Vagina (tissue), 2 donors: ENCODE measurements at regions not wholly inside any gene's neighbourhood (a gene's known extent, or its start where the extent isn't known, plus 50 kb on each side); places are given as distances from the start of the nearest gene placed in this dataset.

ENCODE experiments used
- POLR2A ChIP-seq, 2 donors: fragments of 450-650 bp; IDR thresholded peaks; one replicate each; pipeline ENCODE4 v1.6.1; 2017; ENCODE audit warnings: antibody characterized with exemption in 2 of 2, mild to moderate bottlenecking in 2 of 2, moderate library complexity in 2 of 2
- POLR2AphosphoS5 ChIP-seq, 2 donors: sonication (generic); formaldehyde crosslinking; IDR thresholded peaks; one replicate each; pipeline ENCODE4 v1.9.0; 2017; ENCODE audit warnings: antibody characterized with exemption in 2 of 2, mild to moderate bottlenecking in 2 of 2, low read depth in 1 of 2; ENCODE audit not compliant: insufficient read depth in 1 of 2
- TF ChIP-seq, protein P1 (sequence below), 3 experiments: fragments of 450-650 bp in 2 of 3; fragments of 200-600 bp in 1 of 3; sonication (generic) in 1 of 3; IDR thresholded peaks; one replicate each; pipeline ENCODE4 v1.5.1; 2017 to 2019; ENCODE audit warnings: antibody characterized with exemption in 3 of 3, mild to moderate bottlenecking in 2 of 3, moderate library complexity in 2 of 3

DNA sequence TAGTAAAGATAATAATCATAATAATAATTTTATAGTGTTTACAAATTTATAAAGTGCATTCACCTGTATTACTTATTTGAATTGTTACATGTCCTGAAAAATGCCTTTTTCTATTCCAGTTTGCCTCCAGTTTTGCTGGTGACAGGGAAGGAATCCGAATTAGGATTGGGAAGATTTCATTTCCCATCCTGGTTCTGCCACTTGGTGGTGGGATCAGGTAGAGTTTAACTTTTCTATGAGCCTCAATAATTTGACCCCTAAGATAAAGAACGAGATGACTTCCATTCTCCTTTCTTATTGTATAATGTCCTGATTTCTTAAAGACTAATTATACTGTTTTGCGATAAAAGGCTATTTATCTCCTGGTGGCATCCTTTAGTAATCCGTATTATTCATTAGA lies 1090.9 kb downstream of the RAPGEF2 start:
- TF ChIP-seq, protein P1, sequence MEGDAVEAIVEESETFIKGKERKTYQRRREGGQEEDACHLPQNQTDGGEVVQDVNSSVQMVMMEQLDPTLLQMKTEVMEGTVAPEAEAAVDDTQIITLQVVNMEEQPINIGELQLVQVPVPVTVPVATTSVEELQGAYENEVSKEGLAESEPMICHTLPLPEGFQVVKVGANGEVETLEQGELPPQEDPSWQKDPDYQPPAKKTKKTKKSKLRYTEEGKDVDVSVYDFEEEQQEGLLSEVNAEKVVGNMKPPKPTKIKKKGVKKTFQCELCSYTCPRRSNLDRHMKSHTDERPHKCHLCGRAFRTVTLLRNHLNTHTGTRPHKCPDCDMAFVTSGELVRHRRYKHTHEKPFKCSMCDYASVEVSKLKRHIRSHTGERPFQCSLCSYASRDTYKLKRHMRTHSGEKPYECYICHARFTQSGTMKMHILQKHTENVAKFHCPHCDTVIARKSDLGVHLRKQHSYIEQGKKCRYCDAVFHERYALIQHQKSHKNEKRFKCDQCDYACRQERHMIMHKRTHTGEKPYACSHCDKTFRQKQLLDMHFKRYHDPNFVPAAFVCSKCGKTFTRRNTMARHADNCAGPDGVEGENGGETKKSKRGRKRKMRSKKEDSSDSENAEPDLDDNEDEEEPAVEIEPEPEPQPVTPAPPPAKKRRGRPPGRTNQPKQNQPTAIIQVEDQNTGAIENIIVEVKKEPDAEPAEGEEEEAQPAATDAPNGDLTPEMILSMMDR (IDR thresholded peaks at IDR 0.05), result no peak
- no peak for TF ChIP-seq POLR2A (IDR thresholded peaks at IDR 0.05)
- no peak for TF ChIP-seq POLR2AphosphoS5 (IDR thresholded peaks at IDR 0.05; ENCODE audit: insufficient read depth in 1 of 2, low read depth in 1 of 2)
